CD14-positive monocyte (primary cell): ENCODE measurements at regions not wholly inside any gene's neighbourhood (a gene's known extent, or its start where the extent isn't known, plus 50 kb on each side); places are given as distances from the start of the nearest gene placed in this dataset.
"Not testable (repeated sequence)": the region's sequence is repeated elsewhere in the genome, so short reads cannot be mapped to it uniquely, and the experiment has no call there.

Experiments
- DNase-seq, 3 donors: peaks; one replicate each; pipeline ENCODE4 v3.0.0-alpha.2; 2011 to 2022
- H2AFZ ChIP-seq: 2 replicates; pipeline ENCODE4 v1.6.0; 2012; ENCODE audit warnings: mild to moderate bottlenecking, low read depth, low read length, inconsistent platforms; ENCODE audit not compliant: insufficient read depth, poor library complexity, severe bottlenecking
- H3K27ac ChIP-seq, 2 donors: 1 replicate in 1 of 2; 2 replicates in 1 of 2; pipeline ENCODE4 v1.5.1; 2012 to 2013; ENCODE audit warnings: low read length in 2 of 2, control low read depth in 1 of 2, inconsistent platforms in 1 of 2, low read depth in 1 of 2, mild to moderate bottlenecking in 1 of 2
- H3K27me3 ChIP-seq, 2 donors: one replicate each; pipeline versions ENCODE4 v1.6.0 to v1.6.1; 2011 to 2013; ENCODE audit warnings: low read length in 2 of 2; ENCODE audit not compliant: control insufficient read depth in 2 of 2, insufficient read depth in 2 of 2
- H3K36me3 ChIP-seq, 2 donors: replicated peaks in 1 of 2; 1 replicate in 1 of 2; 2 replicates in 1 of 2; pipeline versions ENCODE4 v1.5.1 to v1.6.1; 2012 to 2013; ENCODE audit warnings: low read length in 2 of 2, control low read depth in 1 of 2, inconsistent platforms in 1 of 2, mild to moderate bottlenecking in 1 of 2; ENCODE audit not compliant: insufficient read depth in 2 of 2, control insufficient read depth in 1 of 2
- H3K4me1 ChIP-seq, 2 donors: 1 replicate in 1 of 2; 2 replicates in 1 of 2; pipeline versions ENCODE4 v1.5.1 to v1.6.1; 2012 to 2013; ENCODE audit warnings: low read length in 2 of 2, control low read depth in 1 of 2, inconsistent platforms in 1 of 2, mild to moderate bottlenecking in 1 of 2, moderate library complexity in 1 of 2; ENCODE audit not compliant: insufficient read depth in 2 of 2, control insufficient read depth in 1 of 2
- H3K4me2 ChIP-seq: replicated peaks from 2 replicates; pipeline ENCODE3; 2012; ENCODE audit warnings: low read length, moderate library complexity, mild to moderate bottlenecking; ENCODE audit not compliant: poor library complexity, severe bottlenecking; ENCODE audit errors: extremely low read depth
- H3K4me3 ChIP-seq, 3 experiments: fragments of 200-600 bp in 1 of 3; sonication (generic) in 1 of 3; replicated peaks in 1 of 3; 1 replicate in 2 of 3; 2 replicates in 1 of 3; pipeline ENCODE4 v1.5.1; 2011 to 2013; ENCODE audit warnings: low read length in 3 of 3, mild to moderate bottlenecking in 3 of 3, control low read depth in 2 of 3, low read depth in 2 of 3, inconsistent platforms in 1 of 3, moderate library complexity in 1 of 3
- H3K79me2 ChIP-seq: 2 replicates; pipeline ENCODE4 v1.6.0; 2012; ENCODE audit warnings: mild to moderate bottlenecking, control low read depth, inconsistent platforms, low read length, moderate library complexity; ENCODE audit not compliant: insufficient read depth
- H3K9ac ChIP-seq: 2 replicates; pipeline ENCODE4 v1.6.0; 2017; ENCODE audit warnings: low read length, mild to moderate bottlenecking; ENCODE audit not compliant: insufficient read depth, poor library complexity, severe bottlenecking
- H3K9me3 ChIP-seq, 2 donors: replicated peaks in 1 of 2; 1 replicate in 1 of 2; 2 replicates in 1 of 2; pipeline versions ENCODE4 v1.5.1 to v1.6.1; 2012 to 2013; ENCODE audit warnings: low read length in 2 of 2, control low read depth in 1 of 2; ENCODE audit not compliant: control insufficient read depth in 1 of 2, insufficient read depth in 1 of 2
- H4K20me1 ChIP-seq: 2 replicates; pipeline ENCODE4 v1.6.0; 2012; ENCODE audit warnings: mild to moderate bottlenecking, low read length, control low read depth, moderate library complexity; ENCODE audit not compliant: insufficient read depth
- H3K27ac Mint-ChIP-seq, 7 donors: one replicate each; pipeline ENCODE4 v1.8.0; 2020; ENCODE audit warnings: mild to moderate bottlenecking in 7 of 7, mixed read lengths in 7 of 7, moderate library complexity in 6 of 7, inconsistent platforms in 2 of 7
- H3K27me3 Mint-ChIP-seq, 3 donors: one replicate each; pipeline ENCODE4 v1.8.0; 2021 to 2022; ENCODE audit warnings: low read depth in 3 of 3, mild to moderate bottlenecking in 3 of 3, mixed read lengths in 3 of 3, moderate library complexity in 3 of 3, inconsistent platforms in 1 of 3
- H3K36me3 Mint-ChIP-seq, 2 donors: one replicate each; pipeline ENCODE4 v1.8.0; 2020; ENCODE audit warnings: mixed read lengths in 2 of 2, inconsistent platforms in 1 of 2, mild to moderate bottlenecking in 1 of 2
- H3K4me1 Mint-ChIP-seq: one replicate; pipeline ENCODE4 v1.8.0; 2020; ENCODE audit warnings: mild to moderate bottlenecking, mixed read lengths
- H3K4me3 Mint-ChIP-seq, 2 donors: one replicate each; pipeline ENCODE4 v1.8.0; 2020; ENCODE audit warnings: mild to moderate bottlenecking in 2 of 2, mixed read lengths in 2 of 2, moderate library complexity in 1 of 2
- H3K9me3 Mint-ChIP-seq, 7 donors: one replicate each; pipeline ENCODE4 v1.8.0; 2020 to 2022; ENCODE audit warnings: mixed read lengths in 7 of 7, mild to moderate bottlenecking in 6 of 7, moderate library complexity in 6 of 7, inconsistent platforms in 2 of 7
- WGBS: methylation state at CpG from one replicate; pipeline ENCODE4 v1.1.5; 2013; ENCODE audit warnings: missing lambda C conversion rate; ENCODE audit not compliant: insufficient coverage; 5-methylcytosine and 5-hydroxymethylcytosine counted together
- intact Hi-C, 2 donors: fragments of 100-400 bp; cut with micrococcal nuclease; formaldehyde crosslinking; loops; one replicate each; pipeline versions ENCODE4 v1.15.0 to v1.15.1; 2023
- TF ChIP-seq, protein P1 (sequence below): fragments of 200-600 bp; IDR thresholded peaks from one replicate; pipeline ENCODE4 v1.8.0; 2022; ENCODE audit warnings: antibody characterized with exemption, mild to moderate bottlenecking

GRCh38 chr7:91620827-91621226, 259.7 kb downstream of the MTERF1 start:
- Histone ChIP-seq H3K9me3 (no peaks in the 10 kb centered on the region), H3K27me3 (no peaks in the 10 kb centered on the region), H3K27ac (no peak overlapping the region), H2AFZ (no peak overlapping the region), H3K79me2 (no peaks in the 10 kb centered on the region), H3K4me1 (no peaks in the 10 kb centered on the region), H4K20me1 (no peaks in the 10 kb centered on the region), H3K36me3 (no peaks in the 10 kb centered on the region), H3K4me2 (no peak overlapping the region), H3K9ac (no peak overlapping the region), H3K4me3 (no peak overlapping the region)
- TF ChIP-seq, protein P1, sequence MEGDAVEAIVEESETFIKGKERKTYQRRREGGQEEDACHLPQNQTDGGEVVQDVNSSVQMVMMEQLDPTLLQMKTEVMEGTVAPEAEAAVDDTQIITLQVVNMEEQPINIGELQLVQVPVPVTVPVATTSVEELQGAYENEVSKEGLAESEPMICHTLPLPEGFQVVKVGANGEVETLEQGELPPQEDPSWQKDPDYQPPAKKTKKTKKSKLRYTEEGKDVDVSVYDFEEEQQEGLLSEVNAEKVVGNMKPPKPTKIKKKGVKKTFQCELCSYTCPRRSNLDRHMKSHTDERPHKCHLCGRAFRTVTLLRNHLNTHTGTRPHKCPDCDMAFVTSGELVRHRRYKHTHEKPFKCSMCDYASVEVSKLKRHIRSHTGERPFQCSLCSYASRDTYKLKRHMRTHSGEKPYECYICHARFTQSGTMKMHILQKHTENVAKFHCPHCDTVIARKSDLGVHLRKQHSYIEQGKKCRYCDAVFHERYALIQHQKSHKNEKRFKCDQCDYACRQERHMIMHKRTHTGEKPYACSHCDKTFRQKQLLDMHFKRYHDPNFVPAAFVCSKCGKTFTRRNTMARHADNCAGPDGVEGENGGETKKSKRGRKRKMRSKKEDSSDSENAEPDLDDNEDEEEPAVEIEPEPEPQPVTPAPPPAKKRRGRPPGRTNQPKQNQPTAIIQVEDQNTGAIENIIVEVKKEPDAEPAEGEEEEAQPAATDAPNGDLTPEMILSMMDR = no peak
- WGBS = 93% methylated on average over 1 of the region's 1 CpG
- peaks cover 0 to 1% (median 0%) of the 10 kb centered on the region in 3 donors for H3K27me3 Mint-ChIP-seq
- H3K4me3 Mint-ChIP-seq = no peak overlapping the region
- DNase-seq = no peak
- H3K27ac Mint-ChIP-seq = no peak overlapping the region
- intact Hi-C loops = no loop called here
- peaks cover 0 to 5% (median 0%) of the 10 kb centered on the region in 7 donors for H3K9me3 Mint-ChIP-seq
- H3K36me3 Mint-ChIP-seq = no peaks in the 10 kb centered on the region
- no peaks in the 10 kb centered on the region for H3K4me1 Mint-ChIP-seq

DNA sequence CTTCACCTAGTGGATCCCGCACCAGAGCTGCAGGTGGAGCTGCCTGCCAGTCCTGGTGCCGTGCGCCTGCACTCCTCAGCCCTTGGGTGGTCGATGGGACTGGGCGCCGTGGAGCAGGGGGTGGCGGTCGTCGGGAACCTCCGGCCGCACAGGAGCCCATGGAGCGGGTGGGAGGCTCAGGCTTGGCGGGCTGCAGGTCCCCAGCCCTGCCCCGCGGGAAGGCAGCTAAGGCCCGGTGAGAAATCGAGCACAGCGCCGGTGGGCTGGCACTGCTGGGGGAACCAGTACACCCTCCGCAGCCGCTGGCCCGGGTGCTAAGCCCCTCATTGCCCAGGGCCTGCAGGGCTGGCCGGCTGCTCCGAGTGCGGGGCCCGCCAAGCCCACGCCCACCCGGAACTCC, 253.2 kb downstream of the MTERF1 start:
- 99% methylated on average over 22 of the region's 28 CpGs for WGBS
- intact Hi-C loops = not testable (repeated sequence)

More for the DNA sequence above, 253.2 kb downstream of the MTERF1 start:
- DNase-seq, H3K9me3 Mint-ChIP-seq, H3K79me2 ChIP-seq, H3K27me3 Mint-ChIP-seq, H4K20me1 ChIP-seq, H3K4me2 ChIP-seq, H3K9me3 ChIP-seq, H3K9ac ChIP-seq, H3K4me1 Mint-ChIP-seq, H2AFZ ChIP-seq, H3K4me1 ChIP-seq, H3K4me3 Mint-ChIP-seq, H3K36me3 Mint-ChIP-seq, H3K27me3 ChIP-seq, H3K36me3 ChIP-seq, H3K27ac Mint-ChIP-seq, H3K4me3 ChIP-seq, H3K27ac ChIP-seq: not testable (repeated sequence)
